Activated naive CD4-positive, alpha-beta T cell treated with anti-CD3 and anti-CD28 coated beads, Interleukin-2, amount 50 U/mL, for 72 hours (primary cell): ENCODE measurements at regions not wholly inside any gene's neighbourhood (a gene's known extent, or its start where the extent isn't known, plus 50 kb on each side); places are given as distances from the start of the nearest gene placed in this dataset.

Experiments
- ATAC-seq, 2 donors: fragments of 150-1000 bp; cut with Tn5 transposase; 2 replicates each; pipeline ENCODE4 v1.10.0; 2021; ENCODE audit warnings: mild to moderate bottlenecking in 2 of 2, moderate library complexity in 2 of 2
- DNase-seq, 2 donors: peaks; one replicate each; pipeline ENCODE4 v3.0.0; 2021 to 2022; ENCODE audit warnings: low spot score in 2 of 2
- H3K27ac Mint-ChIP-seq, 2 donors: one replicate each; pipeline ENCODE4 v1.8.0; 2022; ENCODE audit warnings: mild to moderate bottlenecking in 2 of 2, mixed read lengths in 2 of 2
- H3K36me3 Mint-ChIP-seq, 2 donors: one replicate each; pipeline ENCODE4 v1.8.0; 2022; ENCODE audit warnings: mixed read lengths in 2 of 2
- H3K9me3 Mint-ChIP-seq, 2 donors: one replicate each; pipeline ENCODE4 v1.8.0; 2022; ENCODE audit warnings: mixed read lengths in 2 of 2

- DNase-seq (no peak), ATAC-seq (no peak)
- Mint-ChIP-seq H3K36me3 (peaks cover 0 to 5% of the 10 kb centered on the region in 2 donors), H3K9me3 (peaks cover 32 to 37% of the 10 kb centered on the region in 2 donors), H3K27ac (no peak overlapping the region)
These were observed 104.9 kb upstream of the CDH10 start for GRCh38 chr5:24749701-24750100.

DNA sequence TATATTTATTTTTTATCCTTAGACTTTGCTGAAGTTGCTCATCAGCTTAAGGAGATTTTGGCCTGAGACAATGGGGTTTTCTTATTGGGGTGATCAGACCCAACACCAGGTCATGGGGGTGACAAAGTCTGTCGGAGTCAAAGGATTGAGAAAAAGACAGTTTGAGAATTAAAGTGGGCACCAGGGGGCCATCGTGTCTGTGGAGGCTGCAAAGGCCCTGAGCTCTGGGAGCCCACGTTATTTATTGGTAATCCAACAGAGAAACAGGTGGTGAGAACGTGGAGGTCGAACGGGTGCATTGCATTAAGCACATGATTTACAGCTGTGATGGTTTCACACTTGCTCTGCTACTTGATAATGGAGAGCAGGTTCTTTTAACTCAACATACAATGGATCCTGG, 102.5 kb upstream of the CDH10 start:
- Mint-ChIP-seq H3K36me3 (no peaks in the 10 kb centered on the region), H3K27ac (no peak overlapping the region), H3K9me3 (peaks cover 25 to 28% of the 10 kb centered on the region in 2 donors)
- DNase-seq (no peak), ATAC-seq (no peak)

DNA sequence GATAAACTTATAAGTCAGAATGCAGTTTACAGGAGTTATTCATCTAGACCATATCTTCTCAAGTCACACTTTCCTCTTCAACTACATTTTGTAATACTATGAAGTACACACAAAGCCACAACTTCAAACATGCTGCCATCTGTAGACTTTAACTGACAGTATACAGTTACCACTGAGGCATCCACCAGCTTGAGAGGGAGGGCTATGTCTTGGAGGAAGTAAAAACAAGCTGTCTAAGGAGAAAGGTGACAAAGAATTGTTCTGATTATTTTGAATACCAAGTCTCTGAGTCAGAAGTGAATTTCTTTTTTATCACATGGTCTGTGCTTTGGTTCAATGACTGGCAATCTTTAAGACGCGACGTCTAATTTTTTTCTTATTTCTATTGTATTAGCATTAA, 97.6 kb upstream of the CDH10 start:
- Mint-ChIP-seq H3K27ac (no peak overlapping the region), H3K9me3 (peaks cover 27% of the 10 kb centered on the region in 2 donors), H3K36me3 (peaks cover 1 to 9% of the 10 kb centered on the region in 2 donors)
- no peak for ATAC-seq
- DNase-seq, result no peak

DNA sequence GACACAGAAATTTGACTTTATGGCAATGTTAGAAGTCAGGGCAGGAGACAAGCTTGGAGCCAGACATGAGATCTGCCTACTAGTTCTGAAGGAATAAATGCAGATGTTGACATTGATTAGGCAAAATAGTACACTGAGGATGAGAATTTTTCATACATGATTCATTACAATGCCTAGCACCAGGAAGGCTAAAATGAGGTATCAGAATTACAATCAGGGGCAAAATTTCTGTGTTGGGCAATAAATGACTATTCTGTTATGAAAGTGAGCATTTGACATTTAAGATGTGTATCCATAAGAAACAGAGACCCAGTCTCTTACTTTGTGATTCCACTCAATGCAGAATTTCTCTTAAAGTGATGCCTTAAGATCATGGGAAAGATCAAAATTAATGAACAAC, 92.4 kb upstream of the CDH10 start:
- H3K9me3 Mint-ChIP-seq, result peaks cover 24 to 27% of the 10 kb centered on the region in 2 donors
- ATAC-seq, result no peak
- peaks cover 5 to 13% of the 10 kb centered on the region in 2 donors for H3K36me3 Mint-ChIP-seq
- H3K27ac Mint-ChIP-seq, result no peak overlapping the region
- DNase-seq, result no peak

DNA sequence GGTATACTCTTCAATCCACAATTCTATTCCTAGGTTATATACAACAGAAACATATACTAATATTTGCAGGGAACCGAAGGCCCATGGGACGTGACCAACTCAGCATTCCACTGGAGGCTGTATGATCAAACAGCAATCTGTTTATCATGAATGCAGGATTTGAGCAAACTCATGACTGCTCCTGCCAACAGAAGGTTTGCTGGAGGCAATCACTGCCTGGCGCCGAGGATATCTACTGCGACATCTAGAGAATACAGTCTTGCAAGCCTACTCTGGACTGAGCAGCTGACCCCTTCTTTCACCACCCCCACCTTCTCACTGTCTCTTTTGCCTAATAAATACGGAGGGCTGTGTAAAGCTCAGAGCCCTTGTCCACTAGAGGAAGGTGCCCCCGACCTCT, 90.5 kb upstream of the CDH10 start:
- H3K36me3 Mint-ChIP-seq, result peaks cover 4 to 5% of the 10 kb centered on the region in 2 donors
- peaks cover 20 to 24% of the 10 kb centered on the region in 2 donors for H3K9me3 Mint-ChIP-seq
- no peak for ATAC-seq
- no peak for DNase-seq
- no peak overlapping the region for H3K27ac Mint-ChIP-seq

DNA sequence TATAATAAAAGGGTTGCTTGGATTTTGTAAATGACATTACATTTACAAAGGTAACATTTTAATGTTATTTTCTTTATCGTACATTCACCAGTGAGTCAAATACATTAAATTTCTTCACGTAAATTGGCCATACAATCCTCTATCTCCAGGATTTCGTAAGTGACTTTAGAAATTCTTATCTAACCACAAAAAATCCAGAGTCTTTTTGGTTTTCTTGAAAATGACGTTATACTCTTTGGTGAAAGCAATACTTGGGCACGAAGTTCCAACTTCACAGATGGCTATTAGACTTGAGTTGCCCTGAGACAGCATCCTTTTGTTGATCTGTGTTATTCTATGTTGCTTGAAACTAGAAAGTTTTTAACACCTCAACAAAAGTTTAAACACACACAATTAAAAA, 87.4 kb upstream of the CDH10 start:
- H3K9me3 Mint-ChIP-seq, result peaks cover 28 to 38% of the 10 kb centered on the region in 2 donors
- no peak for ATAC-seq
- H3K36me3 Mint-ChIP-seq, result peaks cover 9% of the 10 kb centered on the region in 2 donors
- no peak for DNase-seq
- no peak overlapping the region for H3K27ac Mint-ChIP-seq

DNA sequence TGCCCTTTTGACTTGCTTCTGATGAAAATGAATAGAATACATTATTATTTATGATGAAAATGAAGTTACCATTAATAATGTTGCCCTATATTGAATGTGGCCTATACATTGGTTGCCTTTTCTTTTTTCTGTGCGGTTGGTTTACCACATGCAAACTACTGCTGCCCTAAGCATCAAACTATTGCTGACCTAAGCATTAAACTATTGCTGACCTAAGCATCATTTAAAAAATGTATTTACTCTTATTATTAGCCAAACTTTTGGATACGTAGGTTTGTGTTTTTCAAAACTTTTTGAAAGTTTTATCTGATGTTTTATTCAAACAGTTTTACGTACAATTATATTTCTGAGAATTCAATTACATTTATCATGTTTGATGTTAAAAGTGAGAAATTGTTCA, 76.0 kb upstream of the CDH10 start:
- no peak for ATAC-seq
- H3K27ac Mint-ChIP-seq, result no peak overlapping the region
- no peak for DNase-seq
- peaks cover 14 to 20% of the 10 kb centered on the region in 2 donors for H3K9me3 Mint-ChIP-seq
- H3K36me3 Mint-ChIP-seq, result peaks cover 4% of the 10 kb centered on the region in 2 donors

DNA sequence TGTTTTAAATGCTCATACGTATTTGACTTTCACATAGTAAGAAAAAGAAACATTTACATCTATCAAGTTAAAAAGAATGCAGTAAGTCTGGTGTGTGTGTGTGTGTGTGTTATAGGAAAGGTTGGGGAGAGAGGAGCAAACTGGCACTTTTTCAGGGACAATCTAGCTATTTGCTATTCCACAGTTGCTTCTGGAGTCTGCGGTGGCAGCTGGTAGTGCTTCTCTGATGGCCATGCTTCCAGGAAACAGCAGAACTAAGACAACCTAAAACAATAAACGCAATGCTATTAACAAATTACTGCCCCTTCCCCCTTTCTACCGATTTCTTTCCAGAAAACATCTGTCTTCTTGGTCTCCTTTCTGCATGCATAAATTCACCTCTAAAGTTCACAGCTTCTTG, 70.0 kb upstream of the CDH10 start:
- Mint-ChIP-seq H3K9me3 (peaks cover 14 to 20% of the 10 kb centered on the region in 2 donors), H3K27ac (no peak overlapping the region), H3K36me3 (peaks cover 0 to 4% of the 10 kb centered on the region in 2 donors)
- DNase-seq (no peak), ATAC-seq (no peak)

DNA sequence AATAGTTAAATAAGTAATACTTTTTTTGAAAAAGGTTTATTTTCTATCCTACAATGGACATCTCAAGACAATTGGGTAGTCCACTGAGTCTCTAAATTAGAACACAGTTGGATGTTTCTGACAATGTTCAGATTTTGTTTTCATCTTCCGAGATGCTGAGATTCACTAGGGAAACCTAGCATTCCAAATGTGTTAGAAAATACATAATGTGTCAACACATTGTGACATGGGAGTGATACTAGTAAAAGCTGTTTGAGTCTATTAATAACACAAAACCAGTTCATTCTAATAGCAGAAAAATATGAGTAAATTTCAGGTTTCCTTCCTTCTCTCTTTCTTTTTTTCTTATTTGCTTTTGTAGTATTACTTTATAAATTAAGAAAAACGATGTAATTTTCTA, 68.2 kb upstream of the CDH10 start:
- no peak for DNase-seq
- ATAC-seq, result no peak
- Mint-ChIP-seq H3K36me3 (peaks cover 0 to 4% of the 10 kb centered on the region in 2 donors), H3K27ac (no peak overlapping the region), H3K9me3 (peaks cover 14 to 20% of the 10 kb centered on the region in 2 donors)

DNA sequence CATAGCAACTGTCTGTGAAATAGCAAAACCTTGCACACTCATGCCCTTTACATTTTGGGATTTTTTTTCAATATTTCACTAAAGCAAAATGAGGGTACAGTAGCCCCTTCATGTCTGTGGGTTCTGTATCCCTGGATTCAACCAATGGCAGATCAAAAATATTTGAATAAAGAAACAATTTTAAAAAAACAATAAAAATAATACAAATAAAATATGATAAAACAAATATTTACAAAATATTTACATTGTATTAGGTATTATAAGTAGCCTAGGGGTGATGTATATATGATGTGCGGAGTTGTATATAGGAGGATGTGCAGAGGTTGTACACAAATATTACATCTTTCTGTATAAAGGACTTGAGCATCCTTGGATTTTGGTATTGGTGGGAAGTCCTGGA, 67.3 kb upstream of the CDH10 start:
- DNase-seq (no peak), ATAC-seq (no peak)
- Mint-ChIP-seq H3K36me3 (peaks cover 0 to 4% of the 10 kb centered on the region in 2 donors), H3K9me3 (peaks cover 14 to 20% of the 10 kb centered on the region in 2 donors), H3K27ac (no peak overlapping the region)

GRCh38 chr5:24703934-24704333, 59.2 kb upstream of the CDH10 start:
- peaks cover 26 to 35% of the 10 kb centered on the region in 2 donors for H3K9me3 Mint-ChIP-seq
- DNase-seq (no peak), ATAC-seq (no peak)
- peaks cover 0 to 10% of the 10 kb centered on the region in 2 donors for H3K36me3 Mint-ChIP-seq
- no peak overlapping the region for H3K27ac Mint-ChIP-seq
